ENCODE measurements at regions not wholly inside any gene's neighbourhood (a gene's known extent, or its start where the extent isn't known, plus 50 kb on each side); places are given as distances from the start of the nearest gene placed in this dataset.

- CTCF ChIA-PET, result no interaction called here
Observed at GRCh38 chr21:24131056-24131455, 1476.2 kb downstream of the MRPL39 start.

GRCh38 chr21:24127651-24128050, 1479.6 kb downstream of the MRPL39 start:
- H3K36me3 ChIP-seq (ENCODE audit: control insufficient read depth in 4 of 4, insufficient read depth in 4 of 4, low read length in 3 of 4), result no peaks in the 10 kb centered on the region
- no peaks in the 10 kb centered on the region for H3K4me1 ChIP-seq (ENCODE audit: control extremely low read depth in 1 of 4, control insufficient read depth in 4 of 4, insufficient read depth in 4 of 4, low read length in 3 of 4)
- no peaks in the 10 kb centered on the region for H3K9me3 ChIP-seq (ENCODE audit: control extremely low read depth in 1 of 5, control insufficient read depth in 4 of 5, insufficient read depth in 2 of 5, low read depth in 1 of 5, low read length in 4 of 5)
- ChIA-PET CTCF (no interaction called here), POLR2A (no interaction called here)
- DNase-seq, result no peak
- no peak overlapping the region for H3K27ac ChIP-seq (ENCODE audit: insufficient read depth in 1 of 2, low read depth in 1 of 2, low read length in 2 of 2, poor library complexity in 1 of 2, severe bottlenecking in 2 of 2)
- no peak overlapping the region for H3K4me3 ChIP-seq (ENCODE audit: control insufficient read depth in 1 of 7, extremely low read depth in 1 of 7, insufficient read depth in 4 of 7, low read depth in 2 of 7, low read length in 6 of 7)
- WGBS (ENCODE audit: insufficient coverage), result 86% methylated on average over 1 of the region's 1 CpG
- no peaks in the 10 kb centered on the region for H3K27me3 ChIP-seq (replicated peaks in 2 of 5; ENCODE audit: control insufficient read depth in 4 of 5, insufficient read depth in 5 of 5, low read length in 4 of 5)

More at GRCh38 chr21:24131056-24131455, 1476.2 kb downstream of the MRPL39 start:
- no peak overlapping the region for H3K27ac ChIP-seq (ENCODE audit: insufficient read depth in 1 of 2, low read depth in 1 of 2, low read length in 2 of 2, poor library complexity in 1 of 2, severe bottlenecking in 2 of 2)
- no peaks in the 10 kb centered on the region for H3K4me1 ChIP-seq (ENCODE audit: control extremely low read depth in 1 of 4, control insufficient read depth in 4 of 4, insufficient read depth in 4 of 4, low read length in 3 of 4)
- POLR2A ChIA-PET, result no interaction called here
- no peak overlapping the region for H3K4me3 ChIP-seq (ENCODE audit: control insufficient read depth in 1 of 7, extremely low read depth in 1 of 7, insufficient read depth in 4 of 7, low read depth in 2 of 7, low read length in 6 of 7)
- DNase-seq, result no peak
- no peaks in the 10 kb centered on the region for H3K36me3 ChIP-seq (ENCODE audit: control insufficient read depth in 4 of 4, insufficient read depth in 4 of 4, low read length in 3 of 4)
- no peaks in the 10 kb centered on the region for H3K27me3 ChIP-seq (replicated peaks in 2 of 5; ENCODE audit: control insufficient read depth in 4 of 5, insufficient read depth in 5 of 5, low read length in 4 of 5)
- WGBS (ENCODE audit: insufficient coverage), result 70% methylated on average over 1 of the region's 1 CpG
- H3K9me3 ChIP-seq (ENCODE audit: control extremely low read depth in 1 of 5, control insufficient read depth in 4 of 5, insufficient read depth in 2 of 5, low read depth in 1 of 5, low read length in 4 of 5), result no peaks in the 10 kb centered on the region

GRCh38 chr21:24123785-24124184, 1483.5 kb downstream of the MRPL39 start:
- Histone ChIP-seq H3K9me3 (ENCODE audit: control extremely low read depth in 1 of 5, control insufficient read depth in 4 of 5, insufficient read depth in 2 of 5, low read depth in 1 of 5, low read length in 4 of 5) (no peaks in the 10 kb centered on the region), H3K27ac (ENCODE audit: insufficient read depth in 1 of 2, low read depth in 1 of 2, low read length in 2 of 2, poor library complexity in 1 of 2, severe bottlenecking in 2 of 2) (no peak overlapping the region), H3K36me3 (ENCODE audit: control insufficient read depth in 4 of 4, insufficient read depth in 4 of 4, low read length in 3 of 4) (no peaks in the 10 kb centered on the region), H3K4me3 (ENCODE audit: control insufficient read depth in 1 of 7, extremely low read depth in 1 of 7, insufficient read depth in 4 of 7, low read depth in 2 of 7, low read length in 6 of 7) (no peak overlapping the region), H3K4me1 (ENCODE audit: control extremely low read depth in 1 of 4, control insufficient read depth in 4 of 4, insufficient read depth in 4 of 4, low read length in 3 of 4) (no peaks in the 10 kb centered on the region), H3K27me3 (replicated peaks in 2 of 5; ENCODE audit: control insufficient read depth in 4 of 5, insufficient read depth in 5 of 5, low read length in 4 of 5) (no peaks in the 10 kb centered on the region)
- no CpG with 5 or more reads among the region's 1 CpG for WGBS (ENCODE audit: insufficient coverage)
- CTCF ChIA-PET, result no interaction called here
- no peak for DNase-seq
- POLR2A ChIA-PET, result no interaction called here

- 90% methylated on average over 3 of the region's 5 CpGs for WGBS (ENCODE audit: insufficient coverage)
- ChIA-PET POLR2A (no interaction called here), CTCF (no interaction called here)
- Histone ChIP-seq H3K27me3 (replicated peaks in 2 of 5; ENCODE audit: control insufficient read depth in 4 of 5, insufficient read depth in 5 of 5, low read length in 4 of 5) (no peaks in the 10 kb centered on the region), H3K27ac (ENCODE audit: insufficient read depth in 1 of 2, low read depth in 1 of 2, low read length in 2 of 2, poor library complexity in 1 of 2, severe bottlenecking in 2 of 2) (no peak overlapping the region), H3K9me3 (ENCODE audit: control extremely low read depth in 1 of 5, control insufficient read depth in 4 of 5, insufficient read depth in 2 of 5, low read depth in 1 of 5, low read length in 4 of 5) (no peaks in the 10 kb centered on the region), H3K36me3 (ENCODE audit: control insufficient read depth in 4 of 4, insufficient read depth in 4 of 4, low read length in 3 of 4) (no peaks in the 10 kb centered on the region), H3K4me1 (ENCODE audit: control extremely low read depth in 1 of 4, control insufficient read depth in 4 of 4, insufficient read depth in 4 of 4, low read length in 3 of 4) (no peaks in the 10 kb centered on the region), H3K4me3 (ENCODE audit: control insufficient read depth in 1 of 7, extremely low read depth in 1 of 7, insufficient read depth in 4 of 7, low read depth in 2 of 7, low read length in 6 of 7) (no peak overlapping the region)
- DNase-seq, result no peak
Observed at GRCh38 chr21:24118738-24119459, 1488.4 kb downstream of the MRPL39 start.

GRCh38 chr21:24115141-24115540, 1492.1 kb downstream of the MRPL39 start:
- H3K27me3 ChIP-seq (replicated peaks in 2 of 5; ENCODE audit: control insufficient read depth in 4 of 5, insufficient read depth in 5 of 5, low read length in 4 of 5), result no peaks in the 10 kb centered on the region
- no peaks in the 10 kb centered on the region for H3K36me3 ChIP-seq (ENCODE audit: control insufficient read depth in 4 of 4, insufficient read depth in 4 of 4, low read length in 3 of 4)
- ChIA-PET POLR2A (no interaction called here), CTCF (no interaction called here)
- H3K27ac ChIP-seq (ENCODE audit: insufficient read depth in 1 of 2, low read depth in 1 of 2, low read length in 2 of 2, poor library complexity in 1 of 2, severe bottlenecking in 2 of 2), result no peak overlapping the region
- H3K9me3 ChIP-seq (ENCODE audit: control extremely low read depth in 1 of 5, control insufficient read depth in 4 of 5, insufficient read depth in 2 of 5, low read depth in 1 of 5, low read length in 4 of 5), result no peaks in the 10 kb centered on the region
- WGBS (ENCODE audit: insufficient coverage), result no CpG with 5 or more reads among the region's 2 CpGs
- H3K4me1 ChIP-seq (ENCODE audit: control extremely low read depth in 1 of 4, control insufficient read depth in 4 of 4, insufficient read depth in 4 of 4, low read length in 3 of 4), result no peaks in the 10 kb centered on the region
- DNase-seq, result no peak
- H3K4me3 ChIP-seq (ENCODE audit: control insufficient read depth in 1 of 7, extremely low read depth in 1 of 7, insufficient read depth in 4 of 7, low read depth in 2 of 7, low read length in 6 of 7), result no peak overlapping the region

GRCh38 chr21:24112020-24112419, 1495.3 kb downstream of the MRPL39 start:
- no peak for DNase-seq
- 80% methylated on average over 1 of the region's 5 CpGs for WGBS (ENCODE audit: insufficient coverage)
- ChIA-PET CTCF (no interaction called here), POLR2A (no interaction called here)
- Histone ChIP-seq H3K36me3 (ENCODE audit: control insufficient read depth in 4 of 4, insufficient read depth in 4 of 4, low read length in 3 of 4) (no peaks in the 10 kb centered on the region), H3K27me3 (replicated peaks in 2 of 5; ENCODE audit: control insufficient read depth in 4 of 5, insufficient read depth in 5 of 5, low read length in 4 of 5) (no peaks in the 10 kb centered on the region), H3K27ac (ENCODE audit: insufficient read depth in 1 of 2, low read depth in 1 of 2, low read length in 2 of 2, poor library complexity in 1 of 2, severe bottlenecking in 2 of 2) (no peak overlapping the region), H3K9me3 (ENCODE audit: control extremely low read depth in 1 of 5, control insufficient read depth in 4 of 5, insufficient read depth in 2 of 5, low read depth in 1 of 5, low read length in 4 of 5) (no peaks in the 10 kb centered on the region), H3K4me1 (ENCODE audit: control extremely low read depth in 1 of 4, control insufficient read depth in 4 of 4, insufficient read depth in 4 of 4, low read length in 3 of 4) (no peaks in the 10 kb centered on the region), H3K4me3 (ENCODE audit: control insufficient read depth in 1 of 7, extremely low read depth in 1 of 7, insufficient read depth in 4 of 7, low read depth in 2 of 7, low read length in 6 of 7) (no peak overlapping the region)

- Histone ChIP-seq H3K27ac (ENCODE audit: insufficient read depth in 1 of 2, low read depth in 1 of 2, low read length in 2 of 2, poor library complexity in 1 of 2, severe bottlenecking in 2 of 2) (no peak overlapping the region), H3K27me3 (replicated peaks in 2 of 5; ENCODE audit: control insufficient read depth in 4 of 5, insufficient read depth in 5 of 5, low read length in 4 of 5) (no peaks in the 10 kb centered on the region), H3K36me3 (ENCODE audit: control insufficient read depth in 4 of 4, insufficient read depth in 4 of 4, low read length in 3 of 4) (no peaks in the 10 kb centered on the region), H3K4me1 (ENCODE audit: control extremely low read depth in 1 of 4, control insufficient read depth in 4 of 4, insufficient read depth in 4 of 4, low read length in 3 of 4) (no peaks in the 10 kb centered on the region), H3K4me3 (ENCODE audit: control insufficient read depth in 1 of 7, extremely low read depth in 1 of 7, insufficient read depth in 4 of 7, low read depth in 2 of 7, low read length in 6 of 7) (no peak overlapping the region), H3K9me3 (ENCODE audit: control extremely low read depth in 1 of 5, control insufficient read depth in 4 of 5, insufficient read depth in 2 of 5, low read depth in 1 of 5, low read length in 4 of 5) (no peaks in the 10 kb centered on the region)
- DNase-seq, result no peak
- CTCF ChIA-PET, result no interaction called here
- POLR2A ChIA-PET, result interaction anchor here (0.6 kb wide), 1 partner anchor 1429 kb away, joined by 3 read pairs; no protein-coding TSS in a partner anchor
Observed at GRCh38 chr21:24110846-24111245, 1496.4 kb downstream of the MRPL39 start.
